ENCODE measurements at regions not wholly inside any gene's neighbourhood (a gene's known extent, or its start where the extent isn't known, plus 50 kb on each side); places are given as distances from the start of the nearest gene placed in this dataset.

DNA sequence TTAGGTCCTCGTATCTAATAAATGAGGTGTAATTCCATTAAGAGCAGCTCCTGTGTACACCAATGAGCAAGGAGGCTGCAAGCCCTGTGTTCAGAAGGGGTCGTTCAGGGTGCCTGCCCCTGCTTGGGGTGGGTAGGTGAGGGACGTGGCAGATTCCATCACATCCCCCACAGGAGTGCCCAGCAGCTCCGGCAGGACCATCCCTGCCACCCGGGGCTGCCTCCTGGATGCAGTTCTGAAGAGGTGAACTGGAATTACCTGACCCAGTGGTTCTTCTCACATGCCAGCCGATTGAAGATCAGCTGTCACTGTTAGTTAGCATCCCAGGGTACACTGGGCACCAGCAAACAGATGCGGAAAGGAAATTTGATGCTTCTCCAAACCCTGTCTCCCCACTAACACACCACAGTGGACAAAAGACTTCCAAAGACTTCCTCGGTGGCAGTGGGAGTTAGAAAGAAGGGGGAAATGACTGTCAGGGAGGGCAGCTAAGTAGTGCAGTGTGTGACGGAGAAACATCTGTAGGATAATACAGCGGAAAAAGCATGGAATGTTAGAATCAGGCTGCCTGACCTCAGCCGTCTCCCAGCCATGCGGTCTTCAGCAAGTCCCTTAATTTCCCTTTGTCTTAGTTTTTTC lies 313.6 kb upstream of the ZMIZ1 start:
- Histone ChIP-seq H3K9me3 (no peaks in the 10 kb centered on the region), H3K4me1 (peaks cover 28% of the 10 kb centered on the region), H3K4me3 (ENCODE audit: low read depth, low read length) (no peak overlapping the region), H3K36me3 (no peaks in the 10 kb centered on the region), H3K27me3 (no peaks in the 10 kb centered on the region)
- TF ChIP-seq, protein P1, sequence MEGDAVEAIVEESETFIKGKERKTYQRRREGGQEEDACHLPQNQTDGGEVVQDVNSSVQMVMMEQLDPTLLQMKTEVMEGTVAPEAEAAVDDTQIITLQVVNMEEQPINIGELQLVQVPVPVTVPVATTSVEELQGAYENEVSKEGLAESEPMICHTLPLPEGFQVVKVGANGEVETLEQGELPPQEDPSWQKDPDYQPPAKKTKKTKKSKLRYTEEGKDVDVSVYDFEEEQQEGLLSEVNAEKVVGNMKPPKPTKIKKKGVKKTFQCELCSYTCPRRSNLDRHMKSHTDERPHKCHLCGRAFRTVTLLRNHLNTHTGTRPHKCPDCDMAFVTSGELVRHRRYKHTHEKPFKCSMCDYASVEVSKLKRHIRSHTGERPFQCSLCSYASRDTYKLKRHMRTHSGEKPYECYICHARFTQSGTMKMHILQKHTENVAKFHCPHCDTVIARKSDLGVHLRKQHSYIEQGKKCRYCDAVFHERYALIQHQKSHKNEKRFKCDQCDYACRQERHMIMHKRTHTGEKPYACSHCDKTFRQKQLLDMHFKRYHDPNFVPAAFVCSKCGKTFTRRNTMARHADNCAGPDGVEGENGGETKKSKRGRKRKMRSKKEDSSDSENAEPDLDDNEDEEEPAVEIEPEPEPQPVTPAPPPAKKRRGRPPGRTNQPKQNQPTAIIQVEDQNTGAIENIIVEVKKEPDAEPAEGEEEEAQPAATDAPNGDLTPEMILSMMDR (IDR thresholded peaks at IDR 0.05; ENCODE audit: low read depth, low read length): no peak
- DNase-seq: no peak

DNA sequence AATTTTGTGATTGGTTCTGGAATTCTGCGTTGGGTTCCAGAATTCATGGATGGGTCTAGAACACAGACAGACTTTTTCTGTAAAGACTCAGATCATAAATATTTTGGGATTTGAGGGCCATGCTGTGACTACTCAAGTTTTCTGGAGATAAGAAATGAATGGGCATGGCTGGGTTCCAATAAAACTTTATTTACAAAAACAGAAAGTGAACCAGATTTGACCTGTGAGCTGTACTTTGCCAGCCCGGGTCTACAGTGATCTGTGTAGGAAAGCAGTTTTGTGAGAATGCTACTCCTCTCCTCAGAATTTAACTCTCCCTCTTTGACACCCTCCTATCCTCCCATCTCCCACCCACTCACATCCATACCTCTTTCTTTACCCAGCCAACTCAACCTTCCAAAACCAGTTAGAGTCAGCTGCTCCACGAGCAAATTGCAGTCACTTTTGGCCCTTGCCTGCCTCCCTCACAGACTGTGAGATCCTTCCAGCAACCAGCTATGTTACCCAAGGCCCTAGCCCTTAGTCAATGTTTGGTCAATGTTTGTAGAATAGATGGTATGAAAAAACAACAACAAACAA lies 312.8 kb upstream of the ZMIZ1 start:
- Histone ChIP-seq H3K36me3 (no peaks in the 10 kb centered on the region), H3K9me3 (no peaks in the 10 kb centered on the region), H3K4me3 (ENCODE audit: low read depth, low read length) (no peak overlapping the region), H3K27me3 (no peaks in the 10 kb centered on the region), H3K4me1 (peaks cover 28% of the 10 kb centered on the region)
- no peak for DNase-seq
- TF ChIP-seq, protein P1 (IDR thresholded peaks at IDR 0.05; ENCODE audit: low read depth, low read length): no peak

DNA sequence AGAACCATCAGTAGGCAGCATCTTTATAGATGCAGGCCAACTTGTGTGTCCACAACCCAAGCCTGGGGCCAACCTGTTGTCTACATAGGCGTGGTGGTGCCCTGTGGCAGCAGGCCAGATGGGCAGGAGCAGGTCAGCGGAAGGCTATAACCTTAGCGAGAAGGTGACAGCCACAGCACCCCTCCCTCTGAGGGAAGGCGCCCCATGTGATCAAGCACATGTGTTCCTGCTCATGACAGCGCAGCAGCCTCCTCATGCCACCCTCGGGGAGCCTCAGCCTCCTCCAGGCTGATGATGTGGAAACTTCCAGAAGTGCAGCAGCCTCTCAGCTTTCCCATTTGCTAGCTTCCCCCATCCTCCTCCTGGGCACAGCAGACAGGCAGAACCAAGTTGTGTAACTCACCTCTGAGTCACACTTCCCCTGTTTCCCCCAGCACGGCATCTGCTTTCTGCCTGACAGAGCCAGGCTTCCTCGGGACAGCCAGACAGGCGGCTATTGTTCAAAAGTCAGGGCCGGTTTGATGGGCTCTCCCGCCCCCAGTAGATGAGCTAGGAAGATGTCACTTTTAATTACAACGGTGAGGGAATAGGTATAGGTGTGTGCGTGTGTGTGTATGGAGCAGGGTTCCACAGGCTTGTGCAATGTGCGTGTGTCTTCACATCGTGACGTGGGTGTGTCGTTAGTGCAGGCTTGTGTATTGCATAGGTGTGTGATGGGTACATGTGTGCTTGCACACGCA lies 312.0 kb upstream of the ZMIZ1 start:
- TF ChIP-seq, protein P1 (IDR thresholded peaks at IDR 0.05; ENCODE audit: low read depth, low read length): no peak
- no peaks in the 10 kb centered on the region for H3K27me3 ChIP-seq

DNA sequence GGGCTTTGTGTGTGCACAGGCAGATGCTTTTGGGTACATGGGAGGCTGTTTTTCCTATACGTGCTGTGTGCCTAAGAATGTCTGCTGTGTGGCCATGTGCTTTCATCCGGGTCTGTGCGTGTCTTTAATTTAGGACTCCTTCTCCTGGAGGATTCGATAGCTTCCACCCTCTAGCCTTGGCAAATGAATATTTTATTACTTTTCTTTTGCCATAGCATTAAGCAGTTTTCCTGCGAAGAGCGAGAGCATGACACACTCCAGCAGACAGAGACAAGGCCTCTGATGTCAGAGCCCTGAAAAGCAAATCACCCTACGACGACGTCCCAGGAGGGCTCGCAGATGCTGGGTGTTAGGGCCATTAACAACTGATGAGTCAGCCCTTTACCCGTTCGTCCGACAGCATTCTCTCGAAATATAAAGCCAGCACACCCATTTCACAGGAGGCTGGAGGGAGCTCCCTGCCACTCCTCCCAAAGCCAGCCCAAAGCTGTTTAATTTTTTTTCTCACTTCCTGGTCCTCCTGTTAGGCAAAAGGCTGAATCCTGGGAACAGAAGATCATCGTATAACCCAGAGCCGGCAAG lies 311.3 kb upstream of the ZMIZ1 start:
- Histone ChIP-seq H3K27me3 (no peaks in the 10 kb centered on the region), H3K9me3 (no peaks in the 10 kb centered on the region), H3K4me1 (peaks cover 28% of the 10 kb centered on the region), H3K4me3 (ENCODE audit: low read depth, low read length) (no peak overlapping the region), H3K36me3 (no peaks in the 10 kb centered on the region)
- peak; percentile 61 for DNase-seq
- TF ChIP-seq, protein P1 (IDR thresholded peaks at IDR 0.05; ENCODE audit: low read depth, low read length): no peak

More for the DNA sequence above, 312.0 kb upstream of the ZMIZ1 start:
- DNase-seq: peak; percentile 82
- Histone ChIP-seq H3K4me3 (ENCODE audit: low read depth, low read length) (no peak overlapping the region), H3K36me3 (no peaks in the 10 kb centered on the region), H3K4me1 (peaks cover 28% of the 10 kb centered on the region), H3K9me3 (no peaks in the 10 kb centered on the region)

DNA sequence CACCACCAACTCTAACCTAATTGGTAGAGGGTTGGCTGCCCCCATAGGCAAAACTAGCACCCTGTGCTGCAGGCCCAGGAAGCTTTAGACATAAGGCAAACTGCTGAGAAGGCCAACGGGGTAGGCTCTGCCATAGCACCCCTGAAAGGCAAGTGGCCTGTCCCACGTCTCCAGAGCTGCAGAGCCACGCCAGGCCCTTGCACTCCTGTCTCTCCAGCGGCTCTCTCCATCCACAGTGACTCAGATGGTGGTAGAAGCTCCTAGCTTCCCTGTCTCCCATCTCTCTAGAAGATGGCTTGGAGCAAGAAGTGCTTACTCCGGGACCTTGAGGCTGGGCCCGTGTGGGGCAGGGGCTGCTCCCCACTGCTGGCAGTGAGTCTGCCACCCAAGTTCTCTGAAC lies 310.6 kb upstream of the ZMIZ1 start:
- no peaks in the 10 kb centered on the region for H3K36me3 ChIP-seq
- no peaks in the 10 kb centered on the region for H3K27me3 ChIP-seq
- DNase-seq: no peak
- TF ChIP-seq, protein P1 (IDR thresholded peaks at IDR 0.05; ENCODE audit: low read depth, low read length): no peak
- H3K4me1 ChIP-seq: peaks cover 28% of the 10 kb centered on the region
- H3K4me3 ChIP-seq (ENCODE audit: low read depth, low read length): no peak overlapping the region
- no peaks in the 10 kb centered on the region for H3K9me3 ChIP-seq
